GM12878 (cell line): ENCODE measurements at regions not wholly inside any gene's neighbourhood (a gene's known extent, or its start where the extent isn't known, plus 50 kb on each side); places are given as distances from the start of the nearest gene placed in this dataset.
A peak's percentile ranks its signal among the peaks of the same experiment; 100 is the strongest.

Experiments used
- ATAC-seq: fragments of 200-7000 bp; cut with Tn5 transposase; 3 replicates; pipeline ENCODE4 v1.9.1; 2020; ENCODE audit warnings: mild to moderate bottlenecking, moderate library complexity
- BruUV-seq: library from RNA; stranded (reverse); fragments of 400-500 nt; replicated peaks from 2 replicates; lab custom pipeline; 2021; lab: Mats Ljungman, UMichigan
- CTCF ChIA-PET: fragments of 300-600 bp; sonication (Branson Sonifier 250); formaldehyde crosslinking; extraction: SDS; loops from one replicate; lab custom pipeline; 2021; ENCODE audit warnings: inconsistent platforms; lab: Yijun Ruan, JAX
- POLR2A ChIA-PET: fragments of 350-600 bp; formaldehyde crosslinking; extraction: SDS; loops from one replicate; lab custom pipeline; 2021; ENCODE audit warnings: inconsistent platforms; lab: Charles Lee
- RAD21 ChIA-PET: fragments of 300-600 bp; sonication (Branson Sonifier 250); formaldehyde crosslinking; loops from one replicate; lab custom pipeline; 2023; ENCODE audit warnings: antibody characterized with exemption; ENCODE audit not compliant: unreplicated experiment; lab: Charles Lee
- SMC1A ChIA-PET: fragments of 300-600 bp; sonication (Branson Sonifier 250); formaldehyde crosslinking; loops from one replicate; lab custom pipeline; 2023; ENCODE audit not compliant: unreplicated experiment, uncharacterized antibody; lab: Charles Lee
- DNase-seq: peaks from one replicate; pipeline ENCODE4 v3.0.0-alpha.2; 2011; ENCODE audit warnings: low read depth, low spot score
- FAIRE-seq: peaks from 3 replicates; lab custom pipeline; 2011; peaks lifted over from hg19 to GRCh38; lab: Jason Lieb, UNC
- H2AFZ ChIP-seq: 2 replicates; pipeline ENCODE4 v1.6.0; 2011; ENCODE audit warnings: low read depth, low read length, control low read depth; ENCODE audit not compliant: control insufficient read depth
- H3K27ac ChIP-seq: 2 replicates; pipeline ENCODE4 v1.5.1; 2011; ENCODE audit warnings: control low read depth; ENCODE audit not compliant: control insufficient read depth, insufficient read depth
- H3K27me3 ChIP-seq, 2 experiments: replicated peaks in 1 of 2; 2 replicates each; pipeline versions ENCODE4 v1.6.0 to v1.6.1; 2011; ENCODE audit warnings: low read length in 1 of 2; ENCODE audit not compliant: control insufficient read depth in 2 of 2, insufficient read depth in 2 of 2
- H3K36me3 ChIP-seq, 2 experiments: 2 replicates each; pipeline ENCODE4 v1.5.1; 2011; ENCODE audit warnings: low read length in 1 of 2; ENCODE audit not compliant: control insufficient read depth in 2 of 2, insufficient read depth in 2 of 2
- H3K4me1 ChIP-seq: 2 replicates; pipeline ENCODE4 v1.6.1; 2011; ENCODE audit warnings: mild to moderate bottlenecking, low read length, moderate library complexity, mixed read lengths; ENCODE audit not compliant: control insufficient read depth, insufficient read depth
- H3K4me2 ChIP-seq: 2 replicates; pipeline ENCODE4 v1.6.0; 2011; ENCODE audit warnings: control low read depth; ENCODE audit not compliant: control insufficient read depth, insufficient read depth
- H3K4me3 ChIP-seq: fragments of 200-600 bp; sonication (generic); 2 replicates; pipeline ENCODE4 v1.5.1; 2016
- H3K79me2 ChIP-seq: 2 replicates; pipeline ENCODE4 v1.6.0; 2011; ENCODE audit warnings: low read length; ENCODE audit not compliant: control insufficient read depth, insufficient read depth
- H3K9ac ChIP-seq: 2 replicates; pipeline ENCODE4 v1.8.0; 2011; ENCODE audit warnings: low read length, control low read depth, mixed read lengths; ENCODE audit not compliant: control insufficient read depth, insufficient read depth
- H3K9me3 ChIP-seq: replicated peaks from 3 replicates; pipeline ENCODE4 v1.5.1; 2011; ENCODE audit warnings: mild to moderate bottlenecking, low read length; ENCODE audit not compliant: control insufficient read depth, insufficient read depth
- H4K20me1 ChIP-seq: 2 replicates; pipeline ENCODE4 v1.6.0; 2011; ENCODE audit not compliant: control insufficient read depth, insufficient read depth
- TCF7 ChIP-seq: IDR thresholded peaks from 2 replicates; pipeline ENCODE4 v1.6.1; 2014; ENCODE audit warnings: antibody characterized with exemption, borderline replicate concordance
- WGBS: methylation state at CpG from one replicate; pipeline ENCODE4 v1.1.6; 2016; ENCODE audit warnings: low lambda C conversion rate; ENCODE audit not compliant: insufficient replicate concordance, insufficient coverage; ENCODE audit errors: missing lambda C conversion rate; 5-methylcytosine and 5-hydroxymethylcytosine counted together
- in situ Hi-C: fragments of 300-500 bp; cut with MboI; formaldehyde crosslinking; loops from 9 replicates; pipeline ENCODE4 v1.14.3; 2018; ENCODE audit warnings: mixed read lengths
- intact Hi-C: fragments of 100-400 bp; cut with micrococcal nuclease; formaldehyde crosslinking; loops from one replicate; pipeline ENCODE4 v1.14.2; 2022; ENCODE audit not compliant: unreplicated experiment
- TF ChIP-seq, protein P1 (sequence below): fragments of 450-650 bp; IDR thresholded peaks from 2 replicates; pipeline ENCODE4 v1.6.1; 2016; ENCODE audit warnings: mild to moderate bottlenecking

DNA sequence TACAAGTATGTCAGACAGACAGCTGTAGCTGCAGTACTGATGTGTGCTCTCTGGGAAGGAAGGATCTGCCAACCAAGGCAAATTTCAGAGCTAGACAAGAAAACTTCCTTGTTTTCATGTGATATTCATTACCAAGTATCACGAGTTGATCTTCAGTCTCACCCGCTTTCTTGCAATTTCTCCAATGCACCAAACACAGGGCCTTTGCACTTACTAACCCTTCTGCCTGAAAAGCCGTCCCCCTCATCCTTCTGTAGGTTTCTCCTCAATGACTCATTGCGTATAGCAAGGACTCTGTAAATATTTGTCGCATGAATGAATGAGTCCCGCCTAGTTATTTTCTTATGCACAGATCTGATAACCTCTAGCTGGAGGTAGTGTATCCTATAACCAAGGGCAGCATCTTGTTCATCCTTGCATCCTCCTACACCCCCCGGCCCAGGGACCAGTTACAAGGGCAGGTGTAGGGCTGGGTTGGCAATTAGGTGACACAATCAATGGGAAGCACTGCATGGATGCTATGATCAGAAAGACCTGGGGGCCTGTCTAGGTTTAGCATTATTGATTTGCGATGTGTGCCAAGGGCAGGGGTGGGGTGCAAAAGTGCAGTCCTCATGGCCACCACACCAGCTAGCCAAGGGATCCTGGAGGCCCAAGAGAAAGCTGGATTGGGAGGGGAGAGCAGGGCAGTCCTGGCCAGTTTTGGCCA is 51.4 kb upstream of the GPR157 start:
- intact Hi-C loops, result loop anchor here (5.0 kb wide), 1 partner anchor 53 kb away; the partner anchor contains the start of gene GPR157
- RAD21 ChIA-PET, result interaction anchor here (1.0 to 2.9 kb wide), 5 partner anchors 14 to 69 kb away, joined by 3 to 18 read pairs (median 12); partner anchors contain the start of gene GPR157

More for the DNA sequence above, 51.4 kb upstream of the GPR157 start:
- Histone ChIP-seq H3K36me3 (peaks cover 0 to 6% of the 10 kb centered on the region in 2 experiments; a peak in 3 of 4 replicates), H3K4me1 (peaks cover 17% of the 10 kb centered on the region), H3K27me3 (no peaks in the 10 kb centered on the region), H3K4me3 (peak overlapping the region; percentile 90), H4K20me1 (no peaks in the 10 kb centered on the region; the same call in 1 of the 2 replicates)
- no TSS peak for BruUV-seq
- POLR2A ChIA-PET, result interaction anchor here (0.7 to 2.4 kb wide), 6 partner anchors 16 to 750 kb away, joined by 3 to 8 read pairs (median 5); partner anchors contain the start of gene H6PD
- no peak for ATAC-seq
- 81% methylated on average over 8 of the region's 8 CpGs for WGBS
- TF ChIP-seq, protein P1, sequence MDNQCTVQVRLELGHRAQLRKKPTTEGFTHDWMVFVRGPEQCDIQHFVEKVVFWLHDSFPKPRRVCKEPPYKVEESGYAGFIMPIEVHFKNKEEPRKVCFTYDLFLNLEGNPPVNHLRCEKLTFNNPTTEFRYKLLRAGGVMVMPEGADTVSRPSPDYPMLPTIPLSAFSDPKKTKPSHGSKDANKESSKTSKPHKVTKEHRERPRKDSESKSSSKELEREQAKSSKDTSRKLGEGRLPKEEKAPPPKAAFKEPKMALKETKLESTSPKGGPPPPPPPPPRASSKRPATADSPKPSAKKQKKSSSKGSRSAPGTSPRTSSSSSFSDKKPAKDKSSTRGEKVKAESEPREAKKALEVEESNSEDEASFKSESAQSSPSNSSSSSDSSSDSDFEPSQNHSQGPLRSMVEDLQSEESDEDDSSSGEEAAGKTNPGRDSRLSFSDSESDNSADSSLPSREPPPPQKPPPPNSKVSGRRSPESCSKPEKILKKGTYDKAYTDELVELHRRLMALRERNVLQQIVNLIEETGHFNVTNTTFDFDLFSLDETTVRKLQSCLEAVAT, result peak; percentile 93
- no peak for TF ChIP-seq TCF7
- TF ChIP-seq, all 136 proteins: peak for 1
- no peak overlapping the region for H2AFZ ChIP-seq
- H3K4me2 ChIP-seq, result peak overlapping the region; percentile 44
- DNase-seq (no peak), FAIRE-seq (no peak)
- no peaks in the 10 kb centered on the region; the same call in 2 of the 3 replicates for H3K9me3 ChIP-seq
- ChIA-PET SMC1A (interaction anchor here (0.8 to 3.2 kb wide), 13 partner anchors 9 to 99 kb away, joined by 3 to 14 read pairs (median 7); no protein-coding TSS in a partner anchor), CTCF (interaction anchor here (0.5 to 4.5 kb wide), 23 partner anchors 10 to 595 kb away, joined by 3 to 44 read pairs (median 5); no protein-coding TSS in a partner anchor)
- in situ Hi-C loops, result no loop called here
- H3K79me2 ChIP-seq, result peaks cover 84% of the 10 kb centered on the region
- peak overlapping the region; percentile 84 for H3K27ac ChIP-seq
- peak overlapping the region; percentile 90 for H3K9ac ChIP-seq
